SK-N-SH treated with all-trans-retinoic acid at 6 μM for 48 hours (cell line): ENCODE measurements at regions not wholly inside any gene's neighbourhood (a gene's known extent, or its start where the extent isn't known, plus 50 kb on each side); places are given as distances from the start of the nearest gene placed in this dataset.

Experiments used
- ATAC-seq: fragments of 200-7000 bp; cut with Tn5 transposase; 3 replicates; pipeline ENCODE4 v1.9.1; 2020; ENCODE audit warnings: mild to moderate bottlenecking, moderate library complexity
- ARNTL ChIP-seq: fragments of 450-650 bp; formaldehyde crosslinking; IDR thresholded peaks from 2 replicates; pipeline ENCODE4 v1.5.0; 2020; ENCODE audit warnings: low read depth, mild to moderate bottlenecking, moderate library complexity, borderline replicate concordance
- BACH2 ChIP-seq: fragments of 250-450 bp; sonication (Bioruptor Pico); IDR thresholded peaks from 2 replicates; pipeline ENCODE4 v1.9.0; 2021; ENCODE audit warnings: mild to moderate bottlenecking, borderline replicate concordance
- CREB5 ChIP-seq: fragments of 250-450 bp; sonication (Bioruptor Pico); IDR thresholded peaks from 2 replicates; pipeline ENCODE4 v1.5.1; 2020; ENCODE audit warnings: low read depth, mild to moderate bottlenecking, moderate library complexity
- CSDC2 ChIP-seq: fragments of 250-450 bp; sonication (Bioruptor Pico); IDR thresholded peaks from 2 replicates; pipeline ENCODE4 v1.5.0; 2020; ENCODE audit warnings: mild to moderate bottlenecking, moderate library complexity
- CSRNP3 ChIP-seq: fragments of 250-450 bp; sonication (Bioruptor Pico); IDR thresholded peaks from 2 replicates; pipeline ENCODE4 v1.5.1; 2021; ENCODE audit warnings: mild to moderate bottlenecking, moderate library complexity
- ESRRG ChIP-seq: fragments of 250-450 bp; sonication (Bioruptor Pico); IDR thresholded peaks from 2 replicates; pipeline ENCODE4 v1.6.1; 2021; ENCODE audit warnings: mild to moderate bottlenecking
- GLIS3 ChIP-seq: fragments of 250-450 bp; sonication (Bioruptor Pico); IDR thresholded peaks from 2 replicates; pipeline ENCODE4 v1.5.0; 2020; ENCODE audit warnings: mild to moderate bottlenecking, moderate library complexity
- OSR1 ChIP-seq: fragments of 250-450 bp; sonication (Bioruptor Pico); IDR thresholded peaks from 2 replicates; pipeline ENCODE4 v1.8.0; 2022; ENCODE audit warnings: moderate library complexity, mild to moderate bottlenecking, inconsistent platforms
- PATZ1 ChIP-seq: fragments of 250-450 bp; sonication (Bioruptor Pico); IDR thresholded peaks from 2 replicates; pipeline ENCODE4 v1.8.0; 2020; ENCODE audit warnings: mild to moderate bottlenecking, moderate library complexity, borderline replicate concordance
- POU6F1 ChIP-seq: fragments of 250-450 bp; sonication (Bioruptor Pico); IDR thresholded peaks from 2 replicates; pipeline ENCODE4 v1.8.0; 2021; ENCODE audit warnings: low read depth, mild to moderate bottlenecking, moderate library complexity, borderline replicate concordance
- PPARA ChIP-seq: fragments of 250-450 bp; sonication (Bioruptor Pico); IDR thresholded peaks from 2 replicates; pipeline ENCODE4 v1.5.0; 2020; ENCODE audit warnings: mild to moderate bottlenecking, borderline replicate concordance
- RARB ChIP-seq: fragments of 250-450 bp; sonication (Bioruptor Pico); IDR thresholded peaks from 2 replicates; pipeline ENCODE4 v1.8.0; 2021; ENCODE audit warnings: mild to moderate bottlenecking, moderate library complexity
- SNAI2 ChIP-seq: fragments of 250-450 bp; sonication (Bioruptor Pico); IDR thresholded peaks from 2 replicates; pipeline ENCODE4 v1.5.0; 2020; ENCODE audit warnings: mild to moderate bottlenecking, moderate library complexity
- TCF4 ChIP-seq: fragments of 250-450 bp; sonication (Bioruptor Pico); IDR thresholded peaks from 2 replicates; pipeline ENCODE4 v1.8.0; 2021; ENCODE audit warnings: mild to moderate bottlenecking, moderate library complexity, borderline replicate concordance
- TOX ChIP-seq: fragments of 250-450 bp; sonication (Bioruptor Pico); IDR thresholded peaks from 2 replicates; pipeline ENCODE4 v1.8.0; 2021; ENCODE audit warnings: mild to moderate bottlenecking, moderate library complexity, borderline replicate concordance
- TSHZ2 ChIP-seq: fragments of 250-450 bp; sonication (Bioruptor Pico); IDR thresholded peaks from 2 replicates; pipeline ENCODE4 v1.5.0; 2020; ENCODE audit warnings: mild to moderate bottlenecking, moderate library complexity
- ZC3H10 ChIP-seq: fragments of 250-450 bp; sonication (Bioruptor Pico); IDR thresholded peaks from 2 replicates; pipeline ENCODE4 v1.5.1; 2021; ENCODE audit warnings: mild to moderate bottlenecking, moderate library complexity
- ZFP3 ChIP-seq: fragments of 250-450 bp; sonication (Bioruptor Pico); IDR thresholded peaks from 2 replicates; pipeline ENCODE4 v1.5.0; 2020; ENCODE audit warnings: mild to moderate bottlenecking, moderate library complexity
- ZFP30 ChIP-seq: fragments of 450-650 bp; formaldehyde crosslinking; IDR thresholded peaks from 2 replicates; pipeline ENCODE4 v1.5.0; 2022; ENCODE audit warnings: mild to moderate bottlenecking, moderate library complexity
- ZNF565 ChIP-seq: fragments of 450-650 bp; formaldehyde crosslinking; conservative IDR thresholded peaks from 2 replicates; pipeline ENCODE4 v1.5.0; 2020; ENCODE audit warnings: low read depth, mild to moderate bottlenecking, moderate library complexity
- ZNF70 ChIP-seq: fragments of 450-650 bp; formaldehyde crosslinking; IDR thresholded peaks from 2 replicates; pipeline ENCODE4 v1.5.0; 2020; ENCODE audit warnings: mild to moderate bottlenecking, moderate library complexity
- ZNF8 ChIP-seq: fragments of 450-650 bp; formaldehyde crosslinking; IDR thresholded peaks from 2 replicates; pipeline ENCODE4 v1.5.0; 2020; ENCODE audit warnings: mild to moderate bottlenecking, moderate library complexity

GRCh38 chr9:97124256-97124655, 85.3 kb upstream of the CTSV start:
- no peak for ATAC-seq
- TF ChIP-seq CSRNP3 (CRISPR knock-in tag): no peak
- no peak for TF ChIP-seq ZFP3 (CRISPR knock-in tag)
- no peak for TF ChIP-seq ARNTL
- TF ChIP-seq BACH2 (CRISPR knock-in tag): no peak
- no peak for TF ChIP-seq OSR1
- TF ChIP-seq ZFP30 (CRISPR knock-in tag): no peak
- TF ChIP-seq TCF4 (CRISPR knock-in tag): no peak
- no peak for TF ChIP-seq POU6F1 (CRISPR knock-in tag)
- TF ChIP-seq GLIS3 (CRISPR knock-in tag): no peak
- TF ChIP-seq ZC3H10 (CRISPR knock-in tag): no peak
- TF ChIP-seq TSHZ2 (CRISPR knock-in tag): no peak
- no peak for TF ChIP-seq CSDC2 (CRISPR knock-in tag)
- TF ChIP-seq CREB5 (CRISPR knock-in tag): no peak
- no peak for TF ChIP-seq PPARA (CRISPR knock-in tag)
- TF ChIP-seq ESRRG: no peak
- no peak for TF ChIP-seq TOX (CRISPR knock-in tag)
- no peak for TF ChIP-seq RARB (CRISPR knock-in tag)
- TF ChIP-seq ZNF8 (CRISPR knock-in tag): no peak

- TF ChIP-seq ZFP30 (CRISPR knock-in tag) (no peak), ZNF565 (CRISPR knock-in tag) (no peak), ARNTL (no peak), ZFP3 (CRISPR knock-in tag) (no peak), POU6F1 (CRISPR knock-in tag) (no peak), ZNF70 (CRISPR knock-in tag) (no peak), BACH2 (CRISPR knock-in tag) (no peak), CREB5 (CRISPR knock-in tag) (no peak), TCF4 (CRISPR knock-in tag) (no peak), PATZ1 (CRISPR knock-in tag) (no peak), RARB (CRISPR knock-in tag) (no peak), GLIS3 (CRISPR knock-in tag) (no peak), SNAI2 (CRISPR knock-in tag) (no peak), ESRRG (no peak), OSR1 (no peak), CSRNP3 (CRISPR knock-in tag) (no peak), ZC3H10 (CRISPR knock-in tag) (no peak), ZNF8 (CRISPR knock-in tag) (no peak)
Measured at GRCh38 chr9:97110696-97111095, 71.8 kb upstream of the CTSV start.

More at GRCh38 chr9:97110696-97111095, 71.8 kb upstream of the CTSV start:
- ATAC-seq: no peak
